Liver (tissue), 8 donors: ENCODE measurements at regions not wholly inside any gene's neighbourhood (a gene's known extent, or its start where the extent isn't known, plus 50 kb on each side); places are given as distances from the start of the nearest gene placed in this dataset.

Source experiments
- DNase-seq: peaks from one replicate; pipeline ENCODE4 v3.0.0-alpha.2; 2017; ENCODE audit warnings: low spot score
- H3K27ac ChIP-seq, 2 donors: one replicate each; pipeline ENCODE4 v1.7.0; 2013; ENCODE audit warnings: inconsistent platforms in 2 of 2, low read length in 2 of 2, control low read depth in 1 of 2, low read depth in 1 of 2, mild to moderate bottlenecking in 1 of 2
- H3K27me3 ChIP-seq, 4 donors: one replicate each; pipeline versions ENCODE4 v1.6.1 to v1.7.0; 2013; ENCODE audit warnings: low read length in 3 of 4, inconsistent platforms in 1 of 4, mild to moderate bottlenecking in 1 of 4, moderate library complexity in 1 of 4; ENCODE audit not compliant: control insufficient read depth in 4 of 4, insufficient read depth in 4 of 4
- H3K36me3 ChIP-seq, 4 donors: one replicate each; pipeline versions ENCODE4 v1.6.1 to v1.7.0; 2013; ENCODE audit warnings: low read length in 3 of 4, mild to moderate bottlenecking in 3 of 4, low read depth in 1 of 4, moderate library complexity in 1 of 4; ENCODE audit not compliant: control insufficient read depth in 4 of 4, insufficient read depth in 3 of 4
- H3K4me1 ChIP-seq, 4 donors: one replicate each; pipeline versions ENCODE4 v1.6.1 to v1.7.0; 2013; ENCODE audit warnings: low read length in 3 of 4, mild to moderate bottlenecking in 3 of 4, moderate library complexity in 1 of 4; ENCODE audit not compliant: control insufficient read depth in 4 of 4, insufficient read depth in 4 of 4
- H3K4me3 ChIP-seq, 3 donors: one replicate each; pipeline versions ENCODE4 v1.6.1 to v1.7.0; 2013; ENCODE audit warnings: low read length in 3 of 3, control low read depth in 1 of 3, low read depth in 1 of 3, mild to moderate bottlenecking in 1 of 3
- H3K9ac ChIP-seq, 2 donors: one replicate each; pipeline ENCODE4 v1.7.0; 2013; ENCODE audit warnings: low read length in 2 of 2, mild to moderate bottlenecking in 2 of 2, moderate library complexity in 2 of 2, control low read depth in 1 of 2, low read depth in 1 of 2
- H3K9me3 ChIP-seq, 4 donors: one replicate each; pipeline versions ENCODE4 v1.6.1 to v1.7.0; 2013; ENCODE audit warnings: low read length in 3 of 4; ENCODE audit not compliant: control insufficient read depth in 4 of 4
- EGR1 ChIP-seq, 2 donors: IDR thresholded peaks; 2 replicates each; pipeline ENCODE4 v1.6.1; 2016 to 2018; ENCODE audit warnings: antibody characterized with exemption in 2 of 2, low read depth in 2 of 2
- FOXA1 ChIP-seq: IDR thresholded peaks from 2 replicates; pipeline ENCODE4 v1.6.1; 2016; ENCODE audit warnings: antibody characterized with exemption
- FOXA2 ChIP-seq: IDR thresholded peaks from 2 replicates; pipeline ENCODE4 v1.6.1; 2016; ENCODE audit warnings: antibody characterized with exemption
- GABPA ChIP-seq, 2 donors: IDR thresholded peaks in 1 of 2; conservative IDR thresholded peaks in 1 of 2; 2 replicates each; pipeline ENCODE4 v1.6.1; 2016; ENCODE audit warnings: antibody characterized with exemption in 2 of 2, mild to moderate bottlenecking in 1 of 2, moderate library complexity in 1 of 2
- HNF4A ChIP-seq, 2 donors: conservative IDR thresholded peaks; 2 replicates each; pipeline ENCODE4 v1.6.1; 2016; ENCODE audit warnings: antibody characterized with exemption in 2 of 2, mild to moderate bottlenecking in 2 of 2
- HNF4G ChIP-seq: IDR thresholded peaks from 2 replicates; pipeline ENCODE4 v1.6.1; 2016; ENCODE audit warnings: antibody characterized with exemption
- JUND ChIP-seq, 2 donors: IDR thresholded peaks; 2 replicates each; pipeline ENCODE4 v1.6.1; 2016; ENCODE audit warnings: antibody characterized with exemption in 2 of 2
- NR2F2 ChIP-seq: IDR thresholded peaks from 2 replicates; pipeline ENCODE4 v1.6.1; 2016; ENCODE audit warnings: antibody characterized with exemption
- RAD21 ChIP-seq, 2 donors: IDR thresholded peaks; 2 replicates each; pipeline ENCODE4 v1.6.1; 2016; ENCODE audit warnings: antibody characterized with exemption in 2 of 2, mild to moderate bottlenecking in 2 of 2
- RXRA ChIP-seq, 2 donors: IDR thresholded peaks; 2 replicates each; pipeline ENCODE4 v1.6.1; 2017 to 2018; ENCODE audit warnings: antibody characterized with exemption in 2 of 2, mild to moderate bottlenecking in 1 of 2
- SP1 ChIP-seq: IDR thresholded peaks from 2 replicates; pipeline ENCODE4 v1.6.1; 2018; ENCODE audit warnings: antibody characterized with exemption, mild to moderate bottlenecking
- TAF1 ChIP-seq: conservative IDR thresholded peaks from 2 replicates; pipeline ENCODE4 v1.6.1; 2016; ENCODE audit warnings: antibody characterized with exemption, mild to moderate bottlenecking
- YY1 ChIP-seq: IDR thresholded peaks from 2 replicates; pipeline ENCODE4 v1.6.1; 2016; ENCODE audit warnings: antibody characterized with exemption, mild to moderate bottlenecking
- WGBS: extraction: QIAGEN DNeasy Blood & Tissue Kit; methylation state at CpG from one replicate; pipeline ENCODE4 v1.1.7; 2013; 5-methylcytosine and 5-hydroxymethylcytosine counted together
- TF ChIP-seq, protein P1 (sequence below): fragments of 150-350 bp; IDR thresholded peaks from 2 replicates; pipeline ENCODE4 v1.5.1; 2017; ENCODE audit warnings: improper control_type of control experiment, low read depth, low read length; ENCODE audit not compliant: missing input control
- TF ChIP-seq, protein P2 (sequence below): IDR thresholded peaks from 2 replicates; pipeline ENCODE4 v1.6.1; 2016; ENCODE audit warnings: antibody characterized with exemption
- TF ChIP-seq, protein P3 (sequence below): IDR thresholded peaks from 2 replicates; pipeline ENCODE4 v1.6.1; 2016; ENCODE audit warnings: antibody characterized with exemption
- TF ChIP-seq, protein P4 (sequence below): IDR thresholded peaks from 2 replicates; pipeline ENCODE4 v1.6.1; 2016; ENCODE audit warnings: antibody characterized with exemption
- TF ChIP-seq, protein P5 (sequence below): IDR thresholded peaks from 2 replicates; pipeline ENCODE4 v1.6.1; 2016; ENCODE audit warnings: antibody characterized with exemption, mild to moderate bottlenecking
- donor health status: healthy.
- donor health status: healthy.
- donor health status: healthy.
- donor health status: healthy.
- donor health status: healthy.

DNA sequence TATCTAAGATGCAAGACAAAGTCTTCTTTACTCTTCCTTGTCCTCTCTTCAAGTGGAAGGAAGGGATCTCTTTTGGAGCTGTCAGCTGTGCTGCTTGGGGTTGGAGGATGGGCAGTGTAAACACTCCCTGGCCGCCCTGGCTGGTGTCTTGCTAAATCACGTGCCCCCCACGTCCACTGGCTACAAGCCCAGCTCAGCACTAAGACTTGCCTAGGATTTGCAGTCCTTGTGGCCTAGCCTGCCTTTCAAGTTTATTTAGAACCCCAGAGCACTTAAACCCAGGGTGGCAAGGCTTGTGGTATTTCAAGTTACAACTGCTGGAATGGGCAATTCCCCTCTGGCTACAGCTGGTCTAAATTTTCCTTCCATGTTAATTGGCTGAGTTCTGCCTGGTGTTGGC lies 272.4 kb upstream of the MYO3A start:
- 43% methylated on average over 3 of the region's 3 CpGs for WGBS
- H3K4me1 ChIP-seq, result no peaks in the 10 kb centered on the region
- H3K27ac ChIP-seq, result no peak overlapping the region
- no peak overlapping the region for H3K4me3 ChIP-seq
- TF ChIP-seq, protein P1, sequence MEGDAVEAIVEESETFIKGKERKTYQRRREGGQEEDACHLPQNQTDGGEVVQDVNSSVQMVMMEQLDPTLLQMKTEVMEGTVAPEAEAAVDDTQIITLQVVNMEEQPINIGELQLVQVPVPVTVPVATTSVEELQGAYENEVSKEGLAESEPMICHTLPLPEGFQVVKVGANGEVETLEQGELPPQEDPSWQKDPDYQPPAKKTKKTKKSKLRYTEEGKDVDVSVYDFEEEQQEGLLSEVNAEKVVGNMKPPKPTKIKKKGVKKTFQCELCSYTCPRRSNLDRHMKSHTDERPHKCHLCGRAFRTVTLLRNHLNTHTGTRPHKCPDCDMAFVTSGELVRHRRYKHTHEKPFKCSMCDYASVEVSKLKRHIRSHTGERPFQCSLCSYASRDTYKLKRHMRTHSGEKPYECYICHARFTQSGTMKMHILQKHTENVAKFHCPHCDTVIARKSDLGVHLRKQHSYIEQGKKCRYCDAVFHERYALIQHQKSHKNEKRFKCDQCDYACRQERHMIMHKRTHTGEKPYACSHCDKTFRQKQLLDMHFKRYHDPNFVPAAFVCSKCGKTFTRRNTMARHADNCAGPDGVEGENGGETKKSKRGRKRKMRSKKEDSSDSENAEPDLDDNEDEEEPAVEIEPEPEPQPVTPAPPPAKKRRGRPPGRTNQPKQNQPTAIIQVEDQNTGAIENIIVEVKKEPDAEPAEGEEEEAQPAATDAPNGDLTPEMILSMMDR, result no peak
- no peak for TF ChIP-seq HNF4G
- TF ChIP-seq FOXA2, result no peak
- no peak for TF ChIP-seq EGR1 (IDR thresholded peaks at IDR 0.05; ENCODE audit: low read depth in 2 of 2)
- TF ChIP-seq, protein P2, sequence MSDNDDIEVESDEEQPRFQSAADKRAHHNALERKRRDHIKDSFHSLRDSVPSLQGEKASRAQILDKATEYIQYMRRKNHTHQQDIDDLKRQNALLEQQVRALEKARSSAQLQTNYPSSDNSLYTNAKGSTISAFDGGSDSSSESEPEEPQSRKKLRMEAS, result no peak
- H3K9ac ChIP-seq, result no peak overlapping the region
- H3K27me3 ChIP-seq, result no peaks in the 10 kb centered on the region
- no peaks in the 10 kb centered on the region for H3K36me3 ChIP-seq
- H3K9me3 ChIP-seq, result peaks cover 0 to 1% (median 0%) of the 10 kb centered on the region in 4 donors
- no peak for DNase-seq

DNA sequence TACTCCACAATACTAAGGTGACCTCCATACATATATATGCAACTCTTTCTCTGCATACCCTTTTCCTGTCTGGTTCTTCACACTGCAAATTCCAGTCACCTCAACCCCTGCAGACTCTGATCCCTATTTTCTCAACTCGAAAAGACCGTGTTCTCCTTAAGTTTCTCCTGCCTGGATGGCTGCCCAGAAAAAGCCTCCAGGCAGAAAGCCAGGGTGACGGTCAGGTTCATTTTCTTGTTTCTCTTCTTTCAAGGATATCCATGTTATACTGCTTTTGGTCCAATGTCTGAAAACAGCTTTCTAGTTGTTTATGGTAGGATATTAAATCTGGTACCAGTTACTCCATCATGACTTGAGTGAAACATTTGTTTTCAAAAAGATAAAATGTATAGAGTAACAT lies 267.8 kb upstream of the MYO3A start:
- Histone ChIP-seq H3K27me3 (no peaks in the 10 kb centered on the region), H3K9me3 (peaks cover 0 to 1% (median 0%) of the 10 kb centered on the region in 4 donors), H3K4me1 (no peaks in the 10 kb centered on the region), H3K4me3 (no peak overlapping the region), H3K9ac (no peak overlapping the region), H3K36me3 (no peaks in the 10 kb centered on the region), H3K27ac (no peak overlapping the region)
- 63% methylated on average over 3 of the region's 3 CpGs for WGBS
- no peak for TF ChIP-seq HNF4G
- no peak for TF ChIP-seq FOXA2
- DNase-seq, result no peak

DNA sequence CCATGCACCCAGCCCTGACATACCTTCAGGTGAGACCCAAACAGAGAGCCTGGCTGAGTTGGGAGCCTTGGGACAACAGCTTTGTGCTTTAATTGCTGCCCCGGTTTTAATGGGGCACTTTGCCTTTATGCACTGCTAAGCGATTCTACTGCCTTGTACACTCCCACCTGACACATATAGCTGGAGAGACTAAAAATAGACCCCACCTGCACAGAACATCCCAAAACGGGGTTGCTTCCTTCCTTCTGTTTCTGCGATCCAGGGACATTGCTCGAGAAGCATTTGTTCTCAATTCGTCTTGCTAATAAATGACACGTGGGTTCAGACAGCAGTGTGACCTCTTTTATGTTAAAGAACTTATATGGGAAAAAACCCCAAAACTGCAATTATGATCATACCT lies 258.8 kb upstream of the MYO3A start:
- WGBS, result 80% methylated on average over 7 of the region's 7 CpGs
- DNase-seq, result no peak
- H3K4me1 ChIP-seq, result no peaks in the 10 kb centered on the region

More for the DNA sequence above, 258.8 kb upstream of the MYO3A start:
- Histone ChIP-seq H3K9ac (no peak overlapping the region), H3K27me3 (peaks cover 0 to 3% (median 0%) of the 10 kb centered on the region in 4 donors), H3K27ac (no peak overlapping the region), H3K36me3 (no peaks in the 10 kb centered on the region), H3K9me3 (no peaks in the 10 kb centered on the region), H3K4me3 (no peak overlapping the region)
- TF ChIP-seq EGR1 (IDR thresholded peaks at IDR 0.05; ENCODE audit: low read depth in 2 of 2), result no peak
- TF ChIP-seq HNF4A (conservative IDR thresholded peaks at IDR 0.05), result no peak
- no peak for TF ChIP-seq HNF4G
- no peak for TF ChIP-seq FOXA1
- TF ChIP-seq, protein P3, sequence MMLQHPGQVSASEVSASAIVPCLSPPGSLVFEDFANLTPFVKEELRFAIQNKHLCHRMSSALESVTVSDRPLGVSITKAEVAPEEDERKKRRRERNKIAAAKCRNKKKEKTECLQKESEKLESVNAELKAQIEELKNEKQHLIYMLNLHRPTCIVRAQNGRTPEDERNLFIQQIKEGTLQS, result no peak
- TF ChIP-seq JUND (IDR thresholded peaks at IDR 0.05), result no peak
- TF ChIP-seq, protein P4, sequence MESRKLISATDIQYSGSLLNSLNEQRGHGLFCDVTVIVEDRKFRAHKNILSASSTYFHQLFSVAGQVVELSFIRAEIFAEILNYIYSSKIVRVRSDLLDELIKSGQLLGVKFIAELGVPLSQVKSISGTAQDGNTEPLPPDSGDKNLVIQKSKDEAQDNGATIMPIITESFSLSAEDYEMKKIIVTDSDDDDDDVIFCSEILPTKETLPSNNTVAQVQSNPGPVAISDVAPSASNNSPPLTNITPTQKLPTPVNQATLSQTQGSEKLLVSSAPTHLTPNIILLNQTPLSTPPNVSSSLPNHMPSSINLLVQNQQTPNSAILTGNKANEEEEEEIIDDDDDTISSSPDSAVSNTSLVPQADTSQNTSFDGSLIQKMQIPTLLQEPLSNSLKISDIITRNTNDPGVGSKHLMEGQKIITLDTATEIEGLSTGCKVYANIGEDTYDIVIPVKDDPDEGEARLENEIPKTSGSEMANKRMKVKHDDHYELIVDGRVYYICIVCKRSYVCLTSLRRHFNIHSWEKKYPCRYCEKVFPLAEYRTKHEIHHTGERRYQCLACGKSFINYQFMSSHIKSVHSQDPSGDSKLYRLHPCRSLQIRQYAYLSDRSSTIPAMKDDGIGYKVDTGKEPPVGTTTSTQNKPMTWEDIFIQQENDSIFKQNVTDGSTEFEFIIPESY, result no peak
- TF ChIP-seq, protein P2, result no peak
- no peak for TF ChIP-seq FOXA2
- no peak for TF ChIP-seq SP1
- TF ChIP-seq, protein P1, result no peak
- TF ChIP-seq, protein P5, sequence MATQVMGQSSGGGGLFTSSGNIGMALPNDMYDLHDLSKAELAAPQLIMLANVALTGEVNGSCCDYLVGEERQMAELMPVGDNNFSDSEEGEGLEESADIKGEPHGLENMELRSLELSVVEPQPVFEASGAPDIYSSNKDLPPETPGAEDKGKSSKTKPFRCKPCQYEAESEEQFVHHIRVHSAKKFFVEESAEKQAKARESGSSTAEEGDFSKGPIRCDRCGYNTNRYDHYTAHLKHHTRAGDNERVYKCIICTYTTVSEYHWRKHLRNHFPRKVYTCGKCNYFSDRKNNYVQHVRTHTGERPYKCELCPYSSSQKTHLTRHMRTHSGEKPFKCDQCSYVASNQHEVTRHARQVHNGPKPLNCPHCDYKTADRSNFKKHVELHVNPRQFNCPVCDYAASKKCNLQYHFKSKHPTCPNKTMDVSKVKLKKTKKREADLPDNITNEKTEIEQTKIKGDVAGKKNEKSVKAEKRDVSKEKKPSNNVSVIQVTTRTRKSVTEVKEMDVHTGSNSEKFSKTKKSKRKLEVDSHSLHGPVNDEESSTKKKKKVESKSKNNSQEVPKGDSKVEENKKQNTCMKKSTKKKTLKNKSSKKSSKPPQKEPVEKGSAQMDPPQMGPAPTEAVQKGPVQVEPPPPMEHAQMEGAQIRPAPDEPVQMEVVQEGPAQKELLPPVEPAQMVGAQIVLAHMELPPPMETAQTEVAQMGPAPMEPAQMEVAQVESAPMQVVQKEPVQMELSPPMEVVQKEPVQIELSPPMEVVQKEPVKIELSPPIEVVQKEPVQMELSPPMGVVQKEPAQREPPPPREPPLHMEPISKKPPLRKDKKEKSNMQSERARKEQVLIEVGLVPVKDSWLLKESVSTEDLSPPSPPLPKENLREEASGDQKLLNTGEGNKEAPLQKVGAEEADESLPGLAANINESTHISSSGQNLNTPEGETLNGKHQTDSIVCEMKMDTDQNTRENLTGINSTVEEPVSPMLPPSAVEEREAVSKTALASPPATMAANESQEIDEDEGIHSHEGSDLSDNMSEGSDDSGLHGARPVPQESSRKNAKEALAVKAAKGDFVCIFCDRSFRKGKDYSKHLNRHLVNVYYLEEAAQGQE, result no peak
- no peak for TF ChIP-seq NR2F2
- TF ChIP-seq TAF1, result no peak
- TF ChIP-seq RAD21 (IDR thresholded peaks at IDR 0.05), result no peak
- no peak for TF ChIP-seq GABPA (IDR thresholded peaks at IDR 0.05 in 1 of 2, conservative IDR thresholded peaks at IDR 0.05 in 1 of 2)
- TF ChIP-seq YY1, result no peak
- no peak for TF ChIP-seq RXRA (IDR thresholded peaks at IDR 0.05)
